GM19328 (cell line): ENCODE measurements at regions not wholly inside any gene's neighbourhood (a gene's known extent, or its start where the extent isn't known, plus 50 kb on each side); places are given as distances from the start of the nearest gene placed in this dataset.

ENCODE experiments used
- ATAC-seq: cut with Tn5 transposase; IDR thresholded peaks from one replicate; pipeline ENCODE4 v1.9.1; 2021; ENCODE audit warnings: mild to moderate bottlenecking, moderate library complexity; ENCODE audit not compliant: unreplicated experiment

GRCh38 chr9:71218774-71219173 is 97.4 kb upstream of the TRPM3 start:
- ATAC-seq = no peak

GRCh38 chr9:71213633-71214032 is 92.2 kb upstream of the TRPM3 start:
- no peak for ATAC-seq

DNA sequence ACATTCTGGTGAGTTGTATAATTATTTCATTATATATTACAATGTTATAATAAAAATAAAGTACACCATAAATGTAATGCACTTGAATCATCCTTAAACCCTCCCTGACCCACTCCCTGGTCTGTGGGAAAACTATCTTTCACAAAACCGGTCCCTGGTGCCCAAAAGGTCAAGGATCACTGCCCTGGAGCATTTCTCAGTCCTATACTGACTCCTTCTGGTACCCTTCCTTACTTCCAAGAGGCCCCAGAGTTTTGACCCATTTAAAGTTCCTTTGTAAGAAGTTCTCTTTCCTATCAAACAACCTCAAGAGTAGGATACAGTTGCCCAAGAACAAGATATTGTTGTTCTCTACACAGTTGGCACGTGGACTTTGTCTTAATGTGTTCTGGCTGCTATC is 88.9 kb upstream of the TRPM3 start:
- ATAC-seq = no peak

GRCh38 chr9:71209890-71210289 is 88.5 kb upstream of the TRPM3 start:
- no peak for ATAC-seq

DNA sequence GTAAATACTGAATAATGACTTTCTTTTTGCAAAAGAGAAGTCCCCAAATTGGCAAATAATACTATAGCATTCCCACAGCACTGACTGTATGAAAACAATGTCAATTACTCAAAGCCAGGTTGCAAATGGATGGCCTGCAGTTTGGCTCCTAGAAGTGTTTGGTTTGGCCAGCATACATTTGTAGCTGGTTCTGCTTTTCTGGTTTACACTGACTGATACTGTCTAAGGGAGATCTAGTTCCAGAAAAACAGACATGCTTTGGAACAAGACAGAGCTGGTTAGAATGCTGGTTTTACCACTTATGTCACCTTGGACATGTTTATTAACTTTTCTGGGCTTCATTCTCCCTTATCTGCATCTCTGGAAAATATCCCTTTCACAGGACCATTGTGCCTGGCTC is 81.5 kb upstream of the TRPM3 start:
- ATAC-seq = no peak

DNA sequence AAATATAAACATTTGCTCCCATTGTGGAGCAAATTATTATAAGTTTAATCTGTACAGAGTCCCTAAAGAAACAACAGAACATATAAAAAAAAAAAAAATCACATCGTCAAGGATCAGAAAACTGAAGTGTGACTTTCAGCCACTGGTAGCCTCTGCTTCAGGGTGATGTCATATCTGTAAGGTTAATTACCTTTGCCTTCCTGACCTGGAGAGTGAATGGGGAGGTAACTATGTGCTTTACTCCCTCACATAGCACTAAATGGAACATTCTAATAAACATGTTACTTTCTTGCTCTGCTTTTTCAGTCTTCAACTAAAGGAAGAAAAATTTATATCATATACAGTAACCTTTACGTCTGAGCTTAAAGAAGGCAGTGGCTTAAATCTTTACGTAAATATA is 70.3 kb upstream of the TRPM3 start:
- ATAC-seq = no peak

- ATAC-seq = no peak
These were observed 61.8 kb upstream of the TRPM3 start for GRCh38 chr9:71183251-71183650.

GRCh38 chr9:71179183-71179582 is 57.8 kb upstream of the TRPM3 start:
- no peak for ATAC-seq

- no peak for ATAC-seq
These were observed 56.5 kb upstream of the TRPM3 start for GRCh38 chr9:71177901-71178300.

DNA sequence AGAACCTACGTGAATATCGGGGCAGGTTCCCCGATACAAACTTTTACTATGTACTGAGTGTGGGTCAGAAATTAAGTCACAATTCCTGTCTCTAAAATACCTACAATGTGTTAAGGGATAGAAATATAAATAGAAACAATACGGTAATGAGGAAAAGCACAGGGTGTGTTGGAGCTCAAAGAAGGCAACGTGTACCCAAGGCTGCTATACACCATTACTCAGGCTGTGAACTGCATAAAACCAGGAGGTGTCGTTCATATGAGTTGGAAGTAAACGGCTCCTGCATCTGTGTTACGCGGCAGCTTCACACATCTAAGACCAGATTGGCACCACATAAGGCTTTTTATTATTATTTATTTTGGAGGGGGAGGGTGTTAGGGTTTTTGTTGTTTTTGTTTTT is 50.1 kb upstream of the TRPM3 start:
- no peak for ATAC-seq
